ENCODE measurements at regions not wholly inside any gene's neighbourhood (a gene's known extent, or its start where the extent isn't known, plus 50 kb on each side); places are given as distances from the start of the nearest gene placed in this dataset.
A peak's percentile ranks its signal among the peaks of the same experiment; 100 is the strongest.

DNA sequence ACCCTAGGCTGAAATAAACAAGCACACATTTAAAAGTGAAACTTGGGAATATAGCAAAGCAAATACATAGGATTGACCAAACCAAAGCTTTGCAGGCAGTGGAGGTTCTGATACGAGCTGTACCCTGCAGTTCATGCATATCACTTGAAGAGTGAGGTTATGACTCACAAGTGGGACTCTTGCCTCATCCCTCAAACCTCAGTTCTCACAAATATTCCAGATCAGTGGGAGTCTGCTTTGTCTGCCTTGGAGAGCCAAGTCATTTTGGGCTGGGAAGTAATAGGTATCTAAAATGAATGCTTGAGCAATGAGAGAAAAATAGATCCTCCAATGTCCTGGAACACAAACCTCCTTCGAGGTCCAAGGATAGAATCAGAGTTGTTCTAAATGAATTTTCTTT, 116.4 kb downstream of the LRIG3 start:
- TF ChIP-seq TAF1 (conservative IDR thresholded peaks at IDR 0.05) (no peak), FOXA1 (IDR thresholded peaks at IDR 0.05) (no peak), FOXA2 (IDR thresholded peaks at IDR 0.05) (no peak), EGR1 (IDR thresholded peaks at IDR 0.05; ENCODE audit: low read depth in 2 of 2) (no peak), YY1 (IDR thresholded peaks at IDR 0.05) (no peak), HNF4G (IDR thresholded peaks at IDR 0.05) (no peak), JUND (IDR thresholded peaks at IDR 0.05) (no peak), RAD21 (IDR thresholded peaks at IDR 0.05) (no peak)
- TF ChIP-seq, protein P1, sequence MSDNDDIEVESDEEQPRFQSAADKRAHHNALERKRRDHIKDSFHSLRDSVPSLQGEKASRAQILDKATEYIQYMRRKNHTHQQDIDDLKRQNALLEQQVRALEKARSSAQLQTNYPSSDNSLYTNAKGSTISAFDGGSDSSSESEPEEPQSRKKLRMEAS (IDR thresholded peaks at IDR 0.05), result no peak
- TF ChIP-seq, protein P2, sequence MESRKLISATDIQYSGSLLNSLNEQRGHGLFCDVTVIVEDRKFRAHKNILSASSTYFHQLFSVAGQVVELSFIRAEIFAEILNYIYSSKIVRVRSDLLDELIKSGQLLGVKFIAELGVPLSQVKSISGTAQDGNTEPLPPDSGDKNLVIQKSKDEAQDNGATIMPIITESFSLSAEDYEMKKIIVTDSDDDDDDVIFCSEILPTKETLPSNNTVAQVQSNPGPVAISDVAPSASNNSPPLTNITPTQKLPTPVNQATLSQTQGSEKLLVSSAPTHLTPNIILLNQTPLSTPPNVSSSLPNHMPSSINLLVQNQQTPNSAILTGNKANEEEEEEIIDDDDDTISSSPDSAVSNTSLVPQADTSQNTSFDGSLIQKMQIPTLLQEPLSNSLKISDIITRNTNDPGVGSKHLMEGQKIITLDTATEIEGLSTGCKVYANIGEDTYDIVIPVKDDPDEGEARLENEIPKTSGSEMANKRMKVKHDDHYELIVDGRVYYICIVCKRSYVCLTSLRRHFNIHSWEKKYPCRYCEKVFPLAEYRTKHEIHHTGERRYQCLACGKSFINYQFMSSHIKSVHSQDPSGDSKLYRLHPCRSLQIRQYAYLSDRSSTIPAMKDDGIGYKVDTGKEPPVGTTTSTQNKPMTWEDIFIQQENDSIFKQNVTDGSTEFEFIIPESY (IDR thresholded peaks at IDR 0.05), result no peak
- TF ChIP-seq, protein P3, sequence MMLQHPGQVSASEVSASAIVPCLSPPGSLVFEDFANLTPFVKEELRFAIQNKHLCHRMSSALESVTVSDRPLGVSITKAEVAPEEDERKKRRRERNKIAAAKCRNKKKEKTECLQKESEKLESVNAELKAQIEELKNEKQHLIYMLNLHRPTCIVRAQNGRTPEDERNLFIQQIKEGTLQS (IDR thresholded peaks at IDR 0.05), result no peak
- Histone ChIP-seq H3K36me3 (ENCODE audit: control insufficient read depth in 4 of 4, insufficient read depth in 3 of 4, low read depth in 1 of 4, low read length in 3 of 4) (no peaks in the 10 kb centered on the region), H3K27ac (ENCODE audit: low read depth in 1 of 2, low read length in 2 of 2) (no peak overlapping the region), H3K9me3 (ENCODE audit: control insufficient read depth in 4 of 4, low read length in 3 of 4) (no peaks in the 10 kb centered on the region), H3K4me3 (ENCODE audit: low read depth in 1 of 3, low read length in 3 of 3) (no peak overlapping the region), H3K27me3 (ENCODE audit: control insufficient read depth in 4 of 4, insufficient read depth in 4 of 4, low read length in 3 of 4) (no peaks in the 10 kb centered on the region), H3K9ac (ENCODE audit: low read depth in 1 of 2, low read length in 2 of 2) (no peak overlapping the region), H3K4me1 (ENCODE audit: control insufficient read depth in 4 of 4, insufficient read depth in 4 of 4, low read length in 3 of 4) (no peaks in the 10 kb centered on the region)
- WGBS, result 91% methylated on average over 2 of the region's 2 CpGs
- DNase-seq (ENCODE audit: low spot score), result no peak

DNA sequence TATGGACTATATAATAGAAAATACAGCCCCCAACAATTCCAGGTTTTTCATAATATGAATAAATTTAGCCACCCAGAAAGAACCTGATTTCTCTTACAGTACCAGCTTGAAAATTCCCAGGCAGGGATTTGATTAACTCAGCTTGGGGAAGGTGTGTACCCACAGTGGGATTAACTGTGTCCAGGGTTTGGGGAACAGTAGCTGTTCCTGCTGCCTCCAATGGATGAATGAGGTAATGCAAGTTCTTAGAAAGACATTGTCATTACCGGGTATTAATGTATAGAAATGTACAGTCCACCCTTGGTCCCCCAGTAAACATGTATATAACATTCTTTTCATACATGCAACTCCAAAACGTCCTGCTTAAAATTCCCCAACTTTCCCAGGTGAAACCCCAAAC, 115.6 kb downstream of the LRIG3 start:
- no peak overlapping the region for H3K9ac ChIP-seq (ENCODE audit: low read depth in 1 of 2, low read length in 2 of 2)
- no peak for DNase-seq (ENCODE audit: low spot score)
- 64% methylated on average over 2 of the region's 2 CpGs for WGBS

More for the DNA sequence above, 115.6 kb downstream of the LRIG3 start:
- Histone ChIP-seq H3K27ac (ENCODE audit: low read depth in 1 of 2, low read length in 2 of 2) (no peak overlapping the region), H3K4me3 (ENCODE audit: low read depth in 1 of 3, low read length in 3 of 3) (no peak overlapping the region), H3K36me3 (ENCODE audit: control insufficient read depth in 4 of 4, insufficient read depth in 3 of 4, low read depth in 1 of 4, low read length in 3 of 4) (no peaks in the 10 kb centered on the region), H3K4me1 (ENCODE audit: control insufficient read depth in 4 of 4, insufficient read depth in 4 of 4, low read length in 3 of 4) (peaks cover 0 to 4% (median 0%) of the 10 kb centered on the region in 4 donors), H3K9me3 (ENCODE audit: control insufficient read depth in 4 of 4, low read length in 3 of 4) (no peaks in the 10 kb centered on the region), H3K27me3 (ENCODE audit: control insufficient read depth in 4 of 4, insufficient read depth in 4 of 4, low read length in 3 of 4) (no peaks in the 10 kb centered on the region)
- no peak for TF ChIP-seq RXRA (IDR thresholded peaks at IDR 0.05)
- peak; percentile 54 to 65 for TF ChIP-seq RAD21 (IDR thresholded peaks at IDR 0.05)
- no peak for TF ChIP-seq GABPA (IDR thresholded peaks at IDR 0.05 in 1 of 2, conservative IDR thresholded peaks at IDR 0.05 in 1 of 2)
- no peak for TF ChIP-seq YY1 (IDR thresholded peaks at IDR 0.05)
- no peak for TF ChIP-seq FOXA2 (IDR thresholded peaks at IDR 0.05)
- TF ChIP-seq, protein P2 (IDR thresholded peaks at IDR 0.05), result no peak
- TF ChIP-seq, protein P4, sequence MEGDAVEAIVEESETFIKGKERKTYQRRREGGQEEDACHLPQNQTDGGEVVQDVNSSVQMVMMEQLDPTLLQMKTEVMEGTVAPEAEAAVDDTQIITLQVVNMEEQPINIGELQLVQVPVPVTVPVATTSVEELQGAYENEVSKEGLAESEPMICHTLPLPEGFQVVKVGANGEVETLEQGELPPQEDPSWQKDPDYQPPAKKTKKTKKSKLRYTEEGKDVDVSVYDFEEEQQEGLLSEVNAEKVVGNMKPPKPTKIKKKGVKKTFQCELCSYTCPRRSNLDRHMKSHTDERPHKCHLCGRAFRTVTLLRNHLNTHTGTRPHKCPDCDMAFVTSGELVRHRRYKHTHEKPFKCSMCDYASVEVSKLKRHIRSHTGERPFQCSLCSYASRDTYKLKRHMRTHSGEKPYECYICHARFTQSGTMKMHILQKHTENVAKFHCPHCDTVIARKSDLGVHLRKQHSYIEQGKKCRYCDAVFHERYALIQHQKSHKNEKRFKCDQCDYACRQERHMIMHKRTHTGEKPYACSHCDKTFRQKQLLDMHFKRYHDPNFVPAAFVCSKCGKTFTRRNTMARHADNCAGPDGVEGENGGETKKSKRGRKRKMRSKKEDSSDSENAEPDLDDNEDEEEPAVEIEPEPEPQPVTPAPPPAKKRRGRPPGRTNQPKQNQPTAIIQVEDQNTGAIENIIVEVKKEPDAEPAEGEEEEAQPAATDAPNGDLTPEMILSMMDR (IDR thresholded peaks at IDR 0.05; ENCODE audit: low read depth, low read length, missing input control), result peak; percentile 44
- TF ChIP-seq EGR1 (IDR thresholded peaks at IDR 0.05; ENCODE audit: low read depth in 2 of 2), result no peak
- no peak for TF ChIP-seq HNF4A (conservative IDR thresholded peaks at IDR 0.05)
- TF ChIP-seq FOXA1 (IDR thresholded peaks at IDR 0.05), result no peak
- no peak for TF ChIP-seq SP1 (IDR thresholded peaks at IDR 0.05)
- no peak for TF ChIP-seq JUND (IDR thresholded peaks at IDR 0.05)
- no peak for TF ChIP-seq NR2F2 (IDR thresholded peaks at IDR 0.05)
- no peak for TF ChIP-seq TAF1 (conservative IDR thresholded peaks at IDR 0.05)

Data from liver (tissue), 8 donors.